ENCODE measurements at regions not wholly inside any gene's neighbourhood (a gene's known extent, or its start where the extent isn't known, plus 50 kb on each side); places are given as distances from the start of the nearest gene placed in this dataset.

DNA sequence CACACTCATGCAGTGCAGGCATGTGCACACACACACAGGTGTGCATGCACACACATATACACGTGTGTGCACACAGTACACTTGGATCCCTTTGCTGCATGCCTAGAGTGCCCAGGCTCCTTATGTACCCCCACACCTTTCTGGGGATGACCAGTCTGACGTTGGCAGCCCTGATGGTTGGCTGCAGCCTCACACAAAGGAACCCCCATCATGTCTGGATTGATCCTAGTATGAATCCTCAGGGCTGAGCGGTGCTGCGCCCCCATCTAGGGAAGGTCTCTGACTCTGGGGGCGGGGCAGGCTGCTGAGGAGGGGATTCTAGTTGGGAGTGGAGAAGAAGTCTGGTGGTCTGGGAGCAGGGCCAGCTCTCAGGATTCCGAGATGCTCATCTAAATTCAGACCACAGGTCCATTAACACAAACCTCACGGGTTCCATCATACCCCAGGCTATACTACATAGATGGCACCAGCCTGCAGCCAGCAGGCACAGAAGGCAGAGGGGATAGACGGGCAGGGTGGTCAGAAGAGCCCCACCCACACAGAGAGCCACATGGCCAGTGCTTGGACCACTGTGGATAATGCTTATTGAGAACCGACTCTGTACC is 50.5 kb upstream of the OLFM1 start (continued):
- TF ChIP-seq, protein P1, sequence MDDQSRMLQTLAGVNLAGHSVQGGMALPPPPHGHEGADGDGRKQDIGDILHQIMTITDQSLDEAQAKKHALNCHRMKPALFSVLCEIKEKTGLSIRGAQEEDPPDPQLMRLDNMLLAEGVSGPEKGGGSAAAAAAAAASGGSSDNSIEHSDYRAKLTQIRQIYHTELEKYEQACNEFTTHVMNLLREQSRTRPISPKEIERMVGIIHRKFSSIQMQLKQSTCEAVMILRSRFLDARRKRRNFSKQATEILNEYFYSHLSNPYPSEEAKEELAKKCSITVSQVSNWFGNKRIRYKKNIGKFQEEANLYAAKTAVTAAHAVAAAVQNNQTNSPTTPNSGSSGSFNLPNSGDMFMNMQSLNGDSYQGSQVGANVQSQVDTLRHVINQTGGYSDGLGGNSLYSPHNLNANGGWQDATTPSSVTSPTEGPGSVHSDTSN (IDR thresholded peaks at IDR 0.05) = no peak
- no peak for TF ChIP-seq RFX5 (IDR thresholded peaks at IDR 0.05; ENCODE audit: low read length)

GRCh38 chr9:135037521-135038250 is 49.8 kb upstream of the OLFM1 start:
- WGBS (ENCODE audit: low lambda C conversion rate) = 38% methylated on average over 13 of the region's 20 CpGs
- Histone ChIP-seq H3K27me3 (ENCODE audit: insufficient read depth) (no peaks in the 10 kb centered on the region), H3K27ac (ENCODE audit: low read depth in 2 of 2, low read length in 1 of 2) (no peak overlapping the region), H3K9me3 (no peaks in the 10 kb centered on the region), H3K9me2 (no peaks in the 10 kb centered on the region), H3F3A (replicated peaks; ENCODE audit: insufficient read depth) (no peaks in the 10 kb centered on the region), H3K79me2 (ENCODE audit: insufficient read depth) (no peaks in the 10 kb centered on the region), H3K9ac (no peak overlapping the region), H3K4me2 (no peak overlapping the region), H3K4me1 (ENCODE audit: control insufficient read depth in 1 of 2, insufficient read depth in 2 of 2, low read depth in 1 of 2, low read length in 1 of 2) (no peaks in the 10 kb centered on the region), H3K36me3 (replicated peaks in 1 of 2; ENCODE audit: control insufficient read depth in 1 of 2, insufficient read depth in 2 of 2, low read length in 1 of 2) (no peaks in the 10 kb centered on the region), H2AFZ (ENCODE audit: low read depth) (no peak overlapping the region), H3K4me3 (ENCODE audit: low read depth in 2 of 2, low read length in 1 of 2) (no peak overlapping the region), H4K20me1 (ENCODE audit: insufficient read depth) (no peaks in the 10 kb centered on the region)
- ChIA-PET CTCF (no interaction called here), POLR2A (no interaction called here)
- DNase-seq = no peak
- TF ChIP-seq FOSL2 (IDR thresholded peaks at IDR 0.05; ENCODE audit: borderline replicate concordance, low read depth) (no peak), FOXJ3 (CRISPR knock-in tag; IDR thresholded peaks at IDR 0.05) (no peak), USF2 (IDR thresholded peaks at IDR 0.05; ENCODE audit: borderline replicate concordance, low read depth, low read length) (no peak), MEF2A (IDR thresholded peaks at IDR 0.05; ENCODE audit: borderline replicate concordance, low read depth) (no peak), MXI1 (IDR thresholded peaks at IDR 0.05; ENCODE audit: low read depth, low read length) (no peak), USF1 (IDR thresholded peaks at IDR 0.05; ENCODE audit: borderline replicate concordance, low read depth) (no peak), SMC3 (IDR thresholded peaks at IDR 0.05; ENCODE audit: low read depth, low read length) (no peak), RXRA (IDR thresholded peaks at IDR 0.05; ENCODE audit: borderline replicate concordance, low read depth) (no peak), FOXM1 (IDR thresholded peaks at IDR 0.05; ENCODE audit: low read depth) (no peak), EZH2phosphoT487 (IDR thresholded peaks at IDR 0.05; ENCODE audit: borderline replicate concordance, low read depth) (no peak)
- TF ChIP-seq, protein P1 (IDR thresholded peaks at IDR 0.05) = no peak
- TF ChIP-seq, protein P2, sequence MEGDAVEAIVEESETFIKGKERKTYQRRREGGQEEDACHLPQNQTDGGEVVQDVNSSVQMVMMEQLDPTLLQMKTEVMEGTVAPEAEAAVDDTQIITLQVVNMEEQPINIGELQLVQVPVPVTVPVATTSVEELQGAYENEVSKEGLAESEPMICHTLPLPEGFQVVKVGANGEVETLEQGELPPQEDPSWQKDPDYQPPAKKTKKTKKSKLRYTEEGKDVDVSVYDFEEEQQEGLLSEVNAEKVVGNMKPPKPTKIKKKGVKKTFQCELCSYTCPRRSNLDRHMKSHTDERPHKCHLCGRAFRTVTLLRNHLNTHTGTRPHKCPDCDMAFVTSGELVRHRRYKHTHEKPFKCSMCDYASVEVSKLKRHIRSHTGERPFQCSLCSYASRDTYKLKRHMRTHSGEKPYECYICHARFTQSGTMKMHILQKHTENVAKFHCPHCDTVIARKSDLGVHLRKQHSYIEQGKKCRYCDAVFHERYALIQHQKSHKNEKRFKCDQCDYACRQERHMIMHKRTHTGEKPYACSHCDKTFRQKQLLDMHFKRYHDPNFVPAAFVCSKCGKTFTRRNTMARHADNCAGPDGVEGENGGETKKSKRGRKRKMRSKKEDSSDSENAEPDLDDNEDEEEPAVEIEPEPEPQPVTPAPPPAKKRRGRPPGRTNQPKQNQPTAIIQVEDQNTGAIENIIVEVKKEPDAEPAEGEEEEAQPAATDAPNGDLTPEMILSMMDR (IDR thresholded peaks at IDR 0.05) = no peak
- TF ChIP-seq, protein P3, sequence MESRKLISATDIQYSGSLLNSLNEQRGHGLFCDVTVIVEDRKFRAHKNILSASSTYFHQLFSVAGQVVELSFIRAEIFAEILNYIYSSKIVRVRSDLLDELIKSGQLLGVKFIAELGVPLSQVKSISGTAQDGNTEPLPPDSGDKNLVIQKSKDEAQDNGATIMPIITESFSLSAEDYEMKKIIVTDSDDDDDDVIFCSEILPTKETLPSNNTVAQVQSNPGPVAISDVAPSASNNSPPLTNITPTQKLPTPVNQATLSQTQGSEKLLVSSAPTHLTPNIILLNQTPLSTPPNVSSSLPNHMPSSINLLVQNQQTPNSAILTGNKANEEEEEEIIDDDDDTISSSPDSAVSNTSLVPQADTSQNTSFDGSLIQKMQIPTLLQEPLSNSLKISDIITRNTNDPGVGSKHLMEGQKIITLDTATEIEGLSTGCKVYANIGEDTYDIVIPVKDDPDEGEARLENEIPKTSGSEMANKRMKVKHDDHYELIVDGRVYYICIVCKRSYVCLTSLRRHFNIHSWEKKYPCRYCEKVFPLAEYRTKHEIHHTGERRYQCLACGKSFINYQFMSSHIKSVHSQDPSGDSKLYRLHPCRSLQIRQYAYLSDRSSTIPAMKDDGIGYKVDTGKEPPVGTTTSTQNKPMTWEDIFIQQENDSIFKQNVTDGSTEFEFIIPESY (IDR thresholded peaks at IDR 0.05; ENCODE audit: borderline replicate concordance, low read depth) = no peak
